DND-41 (cell line): ENCODE measurements at regions not wholly inside any gene's neighbourhood (a gene's known extent, or its start where the extent isn't known, plus 50 kb on each side); places are given as distances from the start of the nearest gene placed in this dataset.

Experiments
- CTCF ChIP-seq: IDR thresholded peaks from 2 replicates; pipeline ENCODE4 v1.5.1; 2012; ENCODE audit warnings: borderline replicate concordance, low read length, moderate library complexity, mild to moderate bottlenecking; ENCODE audit not compliant: poor library complexity, severe bottlenecking; ENCODE audit errors: extremely low read depth
- EZH2 ChIP-seq: IDR thresholded peaks from 3 replicates; pipeline ENCODE4 v1.6.1; 2012; ENCODE audit warnings: borderline replicate concordance, low read depth, mild to moderate bottlenecking, moderate library complexity, low read length, inconsistent platforms; ENCODE audit not compliant: severe bottlenecking

DNA sequence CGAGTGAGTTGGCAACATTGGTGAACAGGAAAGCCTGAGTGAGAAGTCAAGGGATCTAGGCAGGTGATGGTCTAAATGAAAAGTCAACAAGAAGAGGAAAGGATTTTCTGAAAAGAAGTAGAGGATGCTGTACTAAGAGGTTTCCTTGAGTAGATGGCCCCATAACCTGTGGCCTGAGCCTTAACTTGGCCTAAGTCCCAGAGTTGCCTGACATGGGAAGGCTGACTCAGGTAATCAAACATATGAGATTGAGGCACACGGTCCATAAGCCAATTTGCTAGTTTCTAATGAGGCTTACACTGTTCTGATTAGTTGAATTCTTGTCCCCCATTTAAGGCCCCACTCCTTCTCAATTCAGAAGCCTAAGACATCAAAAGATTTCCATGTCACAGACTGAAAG is 262.5 kb upstream of the LMCD1 start:
- TF ChIP-seq CTCF (no peak), EZH2 (no peak)
